DOHH2 (cell line): ENCODE measurements at regions not wholly inside any gene's neighbourhood (a gene's known extent, or its start where the extent isn't known, plus 50 kb on each side); places are given as distances from the start of the nearest gene placed in this dataset.

Experiments used
- CTCF ChIP-seq: fragments of 200-600 bp; sonication (generic); IDR thresholded peaks from one replicate; pipeline ENCODE4 v1.5.1; 2014; ENCODE audit warnings: antibody characterized with exemption, mild to moderate bottlenecking, low read depth, low read length; ENCODE audit not compliant: poor library complexity, severe bottlenecking
- EZH2phosphoT487 ChIP-seq: fragments of 200-600 bp; sonication (generic); IDR thresholded peaks from 2 replicates; pipeline ENCODE4 v1.6.1; 2017; ENCODE audit warnings: borderline replicate concordance, mild to moderate bottlenecking, antibody characterized with exemption, low read length, moderate library complexity, mixed read lengths

GRCh38 chr2:144285324-144285723 lies 234.6 kb downstream of the ZEB2 start:
- TF ChIP-seq CTCF (no peak), EZH2phosphoT487 (no peak)
